Adrenal gland (tissue), 5 donors: ENCODE measurements at regions not wholly inside any gene's neighbourhood (a gene's known extent, or its start where the extent isn't known, plus 50 kb on each side); places are given as distances from the start of the nearest gene placed in this dataset.

ENCODE experiments used
- CTCF ChIP-seq, 6 experiments: fragments of 450-650 bp in 4 of 6; fragments of 200-600 bp in 2 of 6; sonication (generic) in 1 of 6; IDR thresholded peaks; 1 replicate in 5 of 6; 2 replicates in 1 of 6; pipeline versions ENCODE4 v1.5.1 to v1.8.0; 2016 to 2021; ENCODE audit warnings: antibody characterized with exemption in 6 of 6, mild to moderate bottlenecking in 2 of 6, moderate library complexity in 1 of 6
- POLR2A ChIP-seq, 2 donors: fragments of 450-650 bp; IDR thresholded peaks; one replicate each; pipeline ENCODE4 v1.6.1; 2017; ENCODE audit warnings: antibody characterized with exemption in 2 of 2, mild to moderate bottlenecking in 2 of 2, moderate library complexity in 1 of 2
- donor health status: DM: no; HTN: no; CAD: no.

DNA sequence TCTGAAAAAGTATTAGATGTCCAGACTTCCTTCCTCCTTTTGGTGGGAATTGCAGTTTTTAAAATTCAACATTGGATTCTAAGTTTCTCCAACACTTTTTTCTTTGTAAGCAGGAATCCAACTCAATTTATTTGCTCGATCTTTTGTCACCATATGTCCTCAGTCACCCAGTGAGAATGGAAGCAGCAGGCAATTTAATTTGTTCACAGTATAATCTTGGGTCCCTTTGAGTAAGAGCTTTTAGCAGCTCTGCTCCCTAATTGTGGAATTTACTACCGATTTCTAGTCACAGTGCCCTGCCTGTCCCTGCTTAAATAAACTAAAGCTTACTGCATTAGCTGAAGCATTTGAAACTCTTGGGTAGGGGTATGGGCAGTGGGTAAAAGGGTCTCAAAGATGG lies 98.6 kb downstream of the BTBD3 start:
- TF ChIP-seq CTCF (IDR thresholded peaks at IDR 0.05), result no peak
- TF ChIP-seq POLR2A (IDR thresholded peaks at IDR 0.05), result no peak
